ENCODE measurements at regions not wholly inside any gene's neighbourhood (a gene's known extent, or its start where the extent isn't known, plus 50 kb on each side); places are given as distances from the start of the nearest gene placed in this dataset.

- POLR2A ChIA-PET, result no interaction called here
- TF ChIP-seq, protein P1, sequence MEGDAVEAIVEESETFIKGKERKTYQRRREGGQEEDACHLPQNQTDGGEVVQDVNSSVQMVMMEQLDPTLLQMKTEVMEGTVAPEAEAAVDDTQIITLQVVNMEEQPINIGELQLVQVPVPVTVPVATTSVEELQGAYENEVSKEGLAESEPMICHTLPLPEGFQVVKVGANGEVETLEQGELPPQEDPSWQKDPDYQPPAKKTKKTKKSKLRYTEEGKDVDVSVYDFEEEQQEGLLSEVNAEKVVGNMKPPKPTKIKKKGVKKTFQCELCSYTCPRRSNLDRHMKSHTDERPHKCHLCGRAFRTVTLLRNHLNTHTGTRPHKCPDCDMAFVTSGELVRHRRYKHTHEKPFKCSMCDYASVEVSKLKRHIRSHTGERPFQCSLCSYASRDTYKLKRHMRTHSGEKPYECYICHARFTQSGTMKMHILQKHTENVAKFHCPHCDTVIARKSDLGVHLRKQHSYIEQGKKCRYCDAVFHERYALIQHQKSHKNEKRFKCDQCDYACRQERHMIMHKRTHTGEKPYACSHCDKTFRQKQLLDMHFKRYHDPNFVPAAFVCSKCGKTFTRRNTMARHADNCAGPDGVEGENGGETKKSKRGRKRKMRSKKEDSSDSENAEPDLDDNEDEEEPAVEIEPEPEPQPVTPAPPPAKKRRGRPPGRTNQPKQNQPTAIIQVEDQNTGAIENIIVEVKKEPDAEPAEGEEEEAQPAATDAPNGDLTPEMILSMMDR (IDR thresholded peaks at IDR 0.05; ENCODE audit: control extremely low read depth, extremely low read depth, low read depth, missing control alignments), result no peak
- no peak for DNase-seq (ENCODE audit: extremely low spot score)
- CTCF ChIA-PET, result no interaction called here
These were observed 318.8 kb downstream of the TSN start for GRCh38 chr2:122074201-122074600.

DNA sequence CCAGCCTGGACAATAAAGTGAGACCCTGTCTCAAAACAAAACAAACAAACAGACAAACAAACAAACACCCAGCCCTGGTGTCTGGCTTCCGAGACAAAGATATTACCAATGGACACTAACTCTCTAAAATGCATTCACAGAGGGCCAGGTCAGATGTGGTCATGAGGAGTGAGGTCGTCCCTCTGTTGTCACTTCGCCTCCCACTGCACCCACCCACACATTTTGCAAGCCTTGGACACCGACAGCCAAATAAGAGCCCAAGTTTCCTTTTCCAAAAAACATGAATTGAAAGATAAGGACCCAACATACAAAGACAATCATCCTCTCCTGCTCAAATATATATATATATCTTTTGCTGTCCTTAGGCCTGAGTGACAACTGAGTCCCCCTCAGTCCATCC, 319.9 kb downstream of the TSN start:
- ChIA-PET CTCF (no interaction called here), POLR2A (no interaction called here)
- DNase-seq (ENCODE audit: extremely low spot score), result no peak
- TF ChIP-seq, protein P1 (IDR thresholded peaks at IDR 0.05; ENCODE audit: control extremely low read depth, extremely low read depth, low read depth, missing control alignments), result no peak

- TF ChIP-seq, protein P1 (IDR thresholded peaks at IDR 0.05; ENCODE audit: control extremely low read depth, extremely low read depth, low read depth, missing control alignments), result no peak
- DNase-seq (ENCODE audit: extremely low spot score), result no peak
- POLR2A ChIA-PET, result no interaction called here
- CTCF ChIA-PET, result no interaction called here
These were observed 321.7 kb downstream of the TSN start for GRCh38 chr2:122077114-122077513.

DNA sequence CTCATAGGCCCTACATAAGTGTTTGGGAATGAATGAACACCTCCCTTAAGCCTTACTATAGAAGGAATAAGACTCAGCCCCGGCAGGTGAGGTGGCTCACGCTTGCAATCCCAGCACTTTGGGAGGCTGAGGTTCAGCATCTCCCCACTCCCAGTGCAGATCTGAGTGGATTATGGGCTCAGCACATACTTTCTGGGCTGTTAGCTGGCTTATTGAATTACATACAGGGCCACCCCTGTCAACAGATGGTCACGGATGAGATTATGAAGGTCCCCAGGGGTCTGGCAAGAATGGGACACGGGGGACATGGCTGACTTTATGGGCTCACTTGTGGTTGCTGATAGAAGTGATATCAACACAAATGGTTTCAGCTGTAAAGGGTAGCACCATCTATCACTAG, 322.3 kb downstream of the TSN start:
- TF ChIP-seq, protein P1 (IDR thresholded peaks at IDR 0.05; ENCODE audit: control extremely low read depth, extremely low read depth, low read depth, missing control alignments), result no peak
- ChIA-PET CTCF (no interaction called here), POLR2A (no interaction called here)
- DNase-seq (ENCODE audit: extremely low spot score), result no peak

DNA sequence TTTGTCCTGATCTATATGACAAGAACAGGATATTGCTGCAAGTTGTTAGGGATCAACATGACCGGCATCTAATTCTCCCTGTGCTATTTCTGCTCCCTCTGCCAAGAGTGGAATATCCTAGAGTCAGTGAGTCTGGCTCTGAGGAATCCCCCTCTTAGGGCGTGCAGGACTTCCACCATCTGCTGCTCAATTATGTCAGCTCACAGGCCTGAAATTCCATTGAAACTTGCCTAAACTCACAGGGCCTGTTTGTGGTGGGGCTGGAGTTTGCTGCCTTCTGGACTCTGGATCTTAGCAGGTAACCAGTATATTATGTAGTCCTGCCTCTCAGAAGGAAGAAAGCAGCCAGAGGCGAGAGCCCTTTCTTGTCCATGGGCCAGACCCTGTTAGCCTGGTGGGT, 323.0 kb downstream of the TSN start:
- POLR2A ChIA-PET, result no interaction called here
- DNase-seq (ENCODE audit: extremely low spot score), result no peak
- CTCF ChIA-PET, result no interaction called here
- TF ChIP-seq, protein P1 (IDR thresholded peaks at IDR 0.05; ENCODE audit: control extremely low read depth, extremely low read depth, low read depth, missing control alignments), result no peak

DNA sequence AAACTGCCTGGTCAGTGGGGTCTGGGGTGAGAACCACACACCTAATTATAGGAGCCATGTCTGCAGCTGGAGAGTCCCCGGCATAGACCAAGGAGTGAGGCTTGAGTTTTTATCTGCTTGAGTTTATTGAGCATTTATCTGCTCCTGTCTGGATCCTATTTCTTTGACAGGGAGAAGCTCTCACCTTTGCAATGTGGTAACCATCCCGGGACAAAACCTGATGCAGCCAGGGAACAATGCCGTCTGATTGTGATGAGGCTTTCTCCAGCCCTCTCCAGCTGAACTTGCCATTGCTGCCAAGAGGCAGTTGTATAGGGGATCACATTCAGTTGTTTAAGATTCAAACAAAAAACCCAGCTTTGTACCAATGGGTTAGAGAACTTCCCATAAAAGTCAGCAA, 324.4 kb downstream of the TSN start:
- no peak for DNase-seq (ENCODE audit: extremely low spot score)
- ChIA-PET POLR2A (no interaction called here), CTCF (interaction anchor here (0.9 to 1.1 kb wide), 2 partner anchors 14 to 18 kb away, joined by 3 read pairs; no protein-coding TSS in a partner anchor)
- TF ChIP-seq, protein P1 (IDR thresholded peaks at IDR 0.05; ENCODE audit: control extremely low read depth, extremely low read depth, low read depth, missing control alignments), result no peak

- CTCF ChIA-PET, result interaction anchor here (0.9 to 1.1 kb wide), 3 partner anchors 10 to 18 kb away, joined by 3 read pairs; no protein-coding TSS in a partner anchor
- no peak for DNase-seq (ENCODE audit: extremely low spot score)
- POLR2A ChIA-PET, result no interaction called here
- TF ChIP-seq, protein P1 (IDR thresholded peaks at IDR 0.05; ENCODE audit: control extremely low read depth, extremely low read depth, low read depth, missing control alignments), result no peak
These were observed 324.9 kb downstream of the TSN start for GRCh38 chr2:122080316-122080715.

Measured in GM10248 (cell line).